ENCODE measurements at regions not wholly inside any gene's neighbourhood (a gene's known extent, or its start where the extent isn't known, plus 50 kb on each side); places are given as distances from the start of the nearest gene placed in this dataset.

GRCh38 chr1:178573330-178573729, 60.4 kb downstream of the TEX35 start (continued):
- TF ChIP-seq HIC1 (tag by site-specific recombination; IDR thresholded peaks at IDR 0.05) = no peak
- no peak for TF ChIP-seq ZNF629 (tag by site-specific recombination; IDR thresholded peaks at IDR 0.05)
- no peak for TF ChIP-seq ZNF501 (tag by site-specific recombination; IDR thresholded peaks at IDR 0.05)
- TF ChIP-seq ZNF404 (tag by site-specific recombination; IDR thresholded peaks at IDR 0.05) = no peak
- TF ChIP-seq KLF7 (tag by site-specific recombination; IDR thresholded peaks at IDR 0.05; ENCODE audit: borderline replicate concordance) = no peak
- no peak for TF ChIP-seq ZNF138 (tag by site-specific recombination; IDR thresholded peaks at IDR 0.05; ENCODE audit: borderline replicate concordance)
- TF ChIP-seq ZEB2 (tag by site-specific recombination; IDR thresholded peaks at IDR 0.05) = no peak
- TF ChIP-seq ZBTB8A (tag by site-specific recombination; IDR thresholded peaks at IDR 0.05) = no peak
- no peak for TF ChIP-seq ZNF223 (tag by site-specific recombination; IDR thresholded peaks at IDR 0.05)

GRCh38 chr1:178574345-178574744, 61.4 kb downstream of the TEX35 start:
- Histone ChIP-seq H3K36me3 (ENCODE audit: control insufficient read depth in 2 of 2, insufficient read depth in 1 of 2, low read length in 2 of 2) (no peaks in the 10 kb centered on the region), H3K27ac (ENCODE audit: extremely low read depth, low read depth, low read length) (no peak overlapping the region), H3K4me1 (ENCODE audit: control insufficient read depth, insufficient read depth, low read length) (0 out of 2 replicates have a peak, but pooled peaks cover 3% of the 10 kb centered on the region), H3K9me3 (ENCODE audit: control insufficient read depth, insufficient read depth, low read depth, low read length) (no peaks in the 10 kb centered on the region), H3K4me3 (ENCODE audit: low read depth, low read length) (no peak overlapping the region)
- ChIA-PET CTCF (no interaction called here), POLR2A (no interaction called here)
- TF ChIP-seq ZXDB (tag by site-specific recombination; IDR thresholded peaks at IDR 0.05) (no peak), ZNF549 (tag by site-specific recombination; IDR thresholded peaks at IDR 0.05) (no peak), ZNF426 (tag by site-specific recombination; IDR thresholded peaks at IDR 0.05) (no peak), ZNF555 (tag by site-specific recombination; conservative IDR thresholded peaks at IDR 0.05) (no peak), ZNF473 (tag by site-specific recombination; IDR thresholded peaks at IDR 0.05) (no peak), ZSCAN23 (tag by site-specific recombination; IDR thresholded peaks at IDR 0.05) (no peak), ZNF175 (tag by site-specific recombination; IDR thresholded peaks at IDR 0.05) (no peak), ZNF677 (tag by site-specific recombination; IDR thresholded peaks at IDR 0.05) (no peak), ZNF596 (tag by site-specific recombination; IDR thresholded peaks at IDR 0.05) (no peak), ZNF670 (tag by site-specific recombination; IDR thresholded peaks at IDR 0.05; ENCODE audit: low read depth) (no peak), ZNF544 (tag by site-specific recombination; IDR thresholded peaks at IDR 0.05) (no peak)

GRCh38 chr1:178575611-178576361, 62.9 kb downstream of the TEX35 start:
- Histone ChIP-seq H3K9me3 (ENCODE audit: control insufficient read depth, insufficient read depth, low read depth, low read length) (no peaks in the 10 kb centered on the region), H3K4me1 (ENCODE audit: control insufficient read depth, insufficient read depth, low read length) (0 out of 2 replicates have a peak, but pooled peaks cover 3% of the 10 kb centered on the region), H3K4me3 (ENCODE audit: low read depth, low read length) (no peak overlapping the region), H3K36me3 (ENCODE audit: control insufficient read depth in 2 of 2, insufficient read depth in 1 of 2, low read length in 2 of 2) (no peaks in the 10 kb centered on the region), H3K27ac (ENCODE audit: extremely low read depth, low read depth, low read length) (no peak overlapping the region)
- ChIA-PET CTCF (interaction anchor here (1.1 to 1.4 kb wide), 2 partner anchors 178 to 427 kb away, joined by 3 to 5 read pairs; no protein-coding TSS in a partner anchor), POLR2A (no interaction called here)
- TF ChIP-seq PRDM6 (tag by site-specific recombination; IDR thresholded peaks at IDR 0.05) (peak; percentile 77), ZNF311 (tag by site-specific recombination; IDR thresholded peaks at IDR 0.05; ENCODE audit: borderline replicate concordance) (no peak), ZNF629 (tag by site-specific recombination; IDR thresholded peaks at IDR 0.05) (0 out of 2 replicates have a peak, but pooled peaks have one; percentile 23), SALL2 (tag by site-specific recombination; IDR thresholded peaks at IDR 0.05; ENCODE audit: borderline replicate concordance) (no peak), WT1 (tag by site-specific recombination; IDR thresholded peaks at IDR 0.05) (no peak), ZBTB17 (tag by site-specific recombination; IDR thresholded peaks at IDR 0.05) (0 out of 2 replicates have a peak, but pooled peaks have one; percentile 25), YY1 (tag by site-specific recombination; IDR thresholded peaks at IDR 0.05) (no peak), ZBTB20 (tag by site-specific recombination; IDR thresholded peaks at IDR 0.05) (no peak), PATZ1 (tag by site-specific recombination; IDR thresholded peaks at IDR 0.05) (no peak), ZNF19 (tag by site-specific recombination; IDR thresholded peaks at IDR 0.05; ENCODE audit: low read depth) (no peak), SP3 (tag by site-specific recombination; IDR thresholded peaks at IDR 0.05) (no peak)

Data from HEK293 (cell line).